ENCODE measurements at regions not wholly inside any gene's neighbourhood (a gene's known extent, or its start where the extent isn't known, plus 50 kb on each side); places are given as distances from the start of the nearest gene placed in this dataset.

DNA sequence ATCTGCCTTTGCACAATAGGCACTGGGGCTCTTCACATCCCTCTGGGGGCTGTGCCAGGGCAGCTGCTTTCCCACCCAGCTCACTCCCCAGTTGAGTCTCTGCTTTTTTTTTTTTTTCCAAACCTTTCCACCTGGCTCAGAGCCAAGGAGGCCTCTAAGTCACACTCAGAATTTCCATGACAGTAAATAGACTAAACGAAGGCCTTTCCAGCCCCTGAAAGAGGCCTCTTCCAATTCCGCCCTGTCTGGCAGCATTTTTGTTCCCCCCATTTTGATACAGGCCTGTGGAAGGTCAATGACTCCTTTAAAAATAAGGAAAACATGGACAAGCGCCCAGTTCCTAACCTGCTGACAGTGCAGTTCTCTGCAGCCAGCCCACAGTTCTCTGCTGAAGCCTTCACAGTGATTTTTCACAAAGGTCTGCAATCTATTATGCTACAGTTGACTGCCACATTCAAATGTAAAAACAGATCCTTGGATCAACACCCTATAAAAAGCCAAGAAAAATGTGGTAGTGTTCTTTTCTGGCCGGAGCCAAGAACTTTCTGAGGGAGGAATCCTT is 107.5 kb upstream of the SESN3 start:
- peak; percentile 19 for DNase-seq (ENCODE audit: extremely low read depth, low read depth)
- no peak for TF ChIP-seq CTCF (IDR thresholded peaks at IDR 0.05; ENCODE audit: low read depth, low read length)

GRCh38 chr11:95337972-95338429 is 107.0 kb upstream of the SESN3 start:
- TF ChIP-seq CTCF (IDR thresholded peaks at IDR 0.05; ENCODE audit: low read depth, low read length), result no peak
- no peak for DNase-seq (ENCODE audit: extremely low read depth, low read depth)

GRCh38 chr11:95337175-95337957 is 106.4 kb upstream of the SESN3 start:
- no peak for TF ChIP-seq CTCF (IDR thresholded peaks at IDR 0.05; ENCODE audit: low read depth, low read length)
- DNase-seq (ENCODE audit: extremely low read depth, low read depth), result peak; percentile 34

- no peak for DNase-seq (ENCODE audit: extremely low read depth, low read depth)
- no peak for TF ChIP-seq CTCF (IDR thresholded peaks at IDR 0.05; ENCODE audit: low read depth, low read length)
These were observed 105.0 kb upstream of the SESN3 start for GRCh38 chr11:95335989-95336388.

- DNase-seq (ENCODE audit: extremely low read depth, low read depth), result no peak
- no peak for TF ChIP-seq CTCF (IDR thresholded peaks at IDR 0.05; ENCODE audit: low read depth, low read length)
These were observed 100.2 kb upstream of the SESN3 start for GRCh38 chr11:95331161-95331560.

GRCh38 chr11:95330302-95330701 is 99.3 kb upstream of the SESN3 start:
- TF ChIP-seq CTCF (IDR thresholded peaks at IDR 0.05; ENCODE audit: low read depth, low read length), result no peak
- no peak for DNase-seq (ENCODE audit: extremely low read depth, low read depth)

DNA sequence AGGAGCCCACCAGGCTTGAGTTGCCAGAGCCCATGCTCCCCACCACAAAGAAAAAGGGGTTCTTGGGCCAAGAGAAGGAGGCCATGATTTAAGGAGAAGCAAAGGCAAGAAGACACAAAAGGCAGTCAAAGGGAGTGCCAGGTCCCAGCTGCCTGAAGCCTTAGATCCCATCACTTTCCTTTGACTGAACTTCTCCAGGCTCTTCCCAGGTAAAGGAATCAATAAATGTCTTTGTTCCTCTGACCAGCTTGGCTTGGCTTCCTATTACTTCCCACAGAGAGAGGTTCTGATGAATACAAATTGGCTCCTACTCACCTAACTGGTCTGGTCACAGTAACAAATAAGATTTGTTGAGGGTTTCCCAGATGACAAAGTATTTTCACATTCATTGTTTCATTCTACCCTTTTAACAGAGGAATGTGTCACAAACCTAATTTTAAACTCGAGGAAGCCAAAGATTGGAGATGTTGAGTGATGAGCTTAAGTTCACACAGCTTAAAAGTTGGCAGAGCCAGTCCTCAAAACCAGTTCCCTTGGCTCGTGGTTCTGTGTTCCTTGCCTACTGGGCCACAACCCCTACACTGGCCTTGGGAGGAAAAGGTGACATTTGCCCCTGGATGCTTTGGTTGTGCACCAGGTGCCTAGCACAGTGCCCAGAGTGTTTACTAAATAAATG is 96.4 kb upstream of the SESN3 start:
- no peak for TF ChIP-seq CTCF (IDR thresholded peaks at IDR 0.05; ENCODE audit: low read depth, low read length)
- DNase-seq (ENCODE audit: extremely low read depth, low read depth), result no peak

Data from AG09319 (cell line).